Neural crest cell (in vitro differentiated cells): ENCODE measurements at regions not wholly inside any gene's neighbourhood (a gene's known extent, or its start where the extent isn't known, plus 50 kb on each side); places are given as distances from the start of the nearest gene placed in this dataset.

Experiments used
- DNase-seq: peaks from one replicate; pipeline ENCODE4 v3.0.0; 2021; ENCODE audit warnings: low read depth, mixed read lengths, low spot score
- H3K27ac Mint-ChIP-seq: one replicate; pipeline ENCODE4 v1.8.0; 2021; ENCODE audit warnings: mild to moderate bottlenecking, mixed read lengths; ENCODE audit not compliant: unreplicated experiment
- H3K27me3 Mint-ChIP-seq: 2 replicates; pipeline ENCODE4 v1.8.0; 2021; ENCODE audit warnings: low read depth, mild to moderate bottlenecking, mixed read lengths
- H3K36me3 Mint-ChIP-seq: 2 replicates; pipeline ENCODE4 v1.8.0; 2021; ENCODE audit warnings: low read depth, mild to moderate bottlenecking, mixed read lengths
- H3K4me1 Mint-ChIP-seq: 2 replicates; pipeline ENCODE4 v1.8.0; 2021; ENCODE audit warnings: mixed read lengths
- H3K4me3 Mint-ChIP-seq: one replicate; pipeline ENCODE4 v1.8.0; 2021; ENCODE audit warnings: mild to moderate bottlenecking, mixed read lengths
- H3K9me3 Mint-ChIP-seq: 2 replicates; pipeline ENCODE4 v1.8.0; 2021; ENCODE audit warnings: mixed read lengths
- CTCF ChIP-seq: fragments of 200-600 bp; sonication (generic); conservative IDR thresholded peaks from 2 replicates; pipeline ENCODE4 v1.5.0; 2021; ENCODE audit warnings: antibody characterized with exemption, mild to moderate bottlenecking

DNA sequence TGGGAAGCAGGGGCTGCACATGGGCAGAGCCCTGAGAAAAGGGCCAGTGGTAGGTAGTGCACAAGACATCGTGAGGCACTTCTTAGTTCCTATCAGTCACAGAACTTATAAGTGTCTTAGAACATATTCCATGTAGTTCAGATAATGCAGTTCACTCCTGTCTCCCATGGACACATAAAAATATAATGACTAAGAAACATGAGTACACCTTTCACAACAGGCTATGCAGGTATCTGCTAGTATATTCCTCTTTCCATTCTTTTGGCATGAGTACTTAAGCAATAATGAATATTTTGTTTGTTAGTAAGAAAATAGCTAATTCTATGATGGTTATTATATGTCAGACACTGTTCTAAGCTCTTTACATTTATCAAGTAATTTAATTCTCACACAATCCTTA, 808.4 kb downstream of the BCL11A start:
- Mint-ChIP-seq H3K4me1 (no peaks in the 10 kb centered on the region), H3K4me3 (no peak overlapping the region), H3K27ac (no peak overlapping the region), H3K36me3 (no peaks in the 10 kb centered on the region), H3K9me3 (peaks cover 3% of the 10 kb centered on the region), H3K27me3 (peaks cover 2% of the 10 kb centered on the region)
- TF ChIP-seq CTCF: no peak
- DNase-seq: no peak

DNA sequence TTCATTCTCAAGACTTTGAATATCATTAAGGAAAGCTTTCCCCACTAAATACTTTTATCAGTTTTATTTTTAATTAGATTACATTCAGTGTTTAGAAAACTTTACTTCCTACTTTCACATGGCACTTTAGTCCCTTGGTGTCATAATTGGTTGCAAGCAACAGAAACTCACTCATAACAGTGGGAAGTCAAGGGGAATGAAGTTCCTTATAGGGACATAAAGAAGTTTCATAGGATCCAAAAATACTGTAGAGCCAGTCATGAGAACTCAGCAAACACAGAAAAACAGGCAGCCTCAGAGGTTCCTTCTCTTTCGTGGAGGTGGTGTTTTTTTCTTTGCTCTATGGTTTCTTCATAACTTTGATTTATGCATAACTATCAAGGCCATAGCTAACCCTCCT, 809.0 kb downstream of the BCL11A start:
- Mint-ChIP-seq H3K27me3 (peaks cover 2% of the 10 kb centered on the region), H3K27ac (no peak overlapping the region), H3K9me3 (peaks cover 3% of the 10 kb centered on the region), H3K36me3 (no peaks in the 10 kb centered on the region), H3K4me1 (no peaks in the 10 kb centered on the region), H3K4me3 (no peak overlapping the region)
- DNase-seq: no peak
- no peak for TF ChIP-seq CTCF

DNA sequence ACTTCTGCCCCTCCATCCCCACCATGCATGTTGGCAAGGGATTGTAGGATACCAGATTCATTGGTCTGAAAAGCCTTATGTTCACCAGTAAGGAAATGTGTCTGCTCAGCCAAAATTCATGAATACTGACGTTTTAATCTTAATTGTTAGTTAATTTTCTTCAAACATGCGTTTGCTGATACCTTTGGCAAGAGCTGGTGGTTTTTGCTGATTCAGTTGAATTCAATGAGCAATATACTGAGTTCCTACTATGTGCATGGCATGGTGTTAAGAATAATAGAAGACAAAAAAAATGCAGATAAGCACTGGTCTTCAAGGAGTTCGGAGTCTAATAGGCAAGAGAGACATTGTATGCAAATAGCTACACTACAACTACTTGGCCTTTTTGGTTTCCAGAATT, 811.6 kb downstream of the BCL11A start:
- H3K4me1 Mint-ChIP-seq: no peaks in the 10 kb centered on the region
- H3K9me3 Mint-ChIP-seq: peaks cover 3% of the 10 kb centered on the region
- DNase-seq: no peak
- H3K27me3 Mint-ChIP-seq: peaks cover 2% of the 10 kb centered on the region
- no peaks in the 10 kb centered on the region for H3K36me3 Mint-ChIP-seq
- TF ChIP-seq CTCF: no peak
- H3K27ac Mint-ChIP-seq: no peak overlapping the region
- H3K4me3 Mint-ChIP-seq: no peak overlapping the region

DNA sequence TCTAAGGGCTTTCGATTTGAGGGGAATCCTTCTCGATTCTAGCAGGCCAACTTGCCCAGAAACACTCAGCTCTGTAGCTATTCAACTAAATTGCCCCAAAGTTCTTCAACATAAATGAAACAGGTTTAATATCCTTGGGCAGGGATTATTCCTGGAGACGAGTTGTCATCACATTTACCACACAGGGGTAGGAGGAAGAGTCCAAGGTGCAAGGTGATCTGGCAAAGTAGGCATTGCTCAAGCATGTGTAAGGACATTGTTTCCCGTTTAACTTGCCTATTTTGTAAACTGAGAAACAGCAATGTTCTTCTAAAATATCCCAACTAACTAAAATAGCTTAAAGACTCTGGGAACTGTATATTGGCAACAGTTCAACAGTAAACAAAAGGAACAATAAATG, 814.3 kb downstream of the BCL11A start:
- Mint-ChIP-seq H3K4me3 (no peak overlapping the region), H3K4me1 (peaks cover 10% of the 10 kb centered on the region), H3K27me3 (peaks cover 2% of the 10 kb centered on the region), H3K27ac (no peak overlapping the region), H3K36me3 (no peaks in the 10 kb centered on the region), H3K9me3 (peaks cover 3% of the 10 kb centered on the region)
- DNase-seq: no peak
- TF ChIP-seq CTCF: no peak

GRCh38 chr2:59737299-59737698, 816.2 kb downstream of the BCL11A start:
- no peak overlapping the region for H3K27ac Mint-ChIP-seq
- H3K9me3 Mint-ChIP-seq: peaks cover 3% of the 10 kb centered on the region
- peaks cover 18% of the 10 kb centered on the region for H3K4me1 Mint-ChIP-seq
- DNase-seq: no peak
- TF ChIP-seq CTCF: no peak
- H3K36me3 Mint-ChIP-seq: no peaks in the 10 kb centered on the region
- no peak overlapping the region for H3K4me3 Mint-ChIP-seq
- H3K27me3 Mint-ChIP-seq: peaks cover 2% of the 10 kb centered on the region

GRCh38 chr2:59734743-59735142, 818.7 kb downstream of the BCL11A start:
- Mint-ChIP-seq H3K9me3 (no peaks in the 10 kb centered on the region), H3K4me3 (no peak overlapping the region), H3K36me3 (no peaks in the 10 kb centered on the region), H3K4me1 (peaks cover 18% of the 10 kb centered on the region), H3K27ac (no peak overlapping the region), H3K27me3 (no peaks in the 10 kb centered on the region)
- no peak for TF ChIP-seq CTCF
- no peak for DNase-seq
